NCI-H1417 (cell line): ENCODE measurements at regions not wholly inside any gene's neighbourhood (a gene's known extent, or its start where the extent isn't known, plus 50 kb on each side); places are given as distances from the start of the nearest gene placed in this dataset.

ENCODE experiments used
- DNase-seq, 3 experiments: peaks; one replicate each; lab custom pipeline; 2025; lab: John Stamatoyannopoulos, UW

- no peak for DNase-seq
Observed at GRCh38 chr20:60636417-60636816, 615.6 kb upstream of the CDH4 start.

DNA sequence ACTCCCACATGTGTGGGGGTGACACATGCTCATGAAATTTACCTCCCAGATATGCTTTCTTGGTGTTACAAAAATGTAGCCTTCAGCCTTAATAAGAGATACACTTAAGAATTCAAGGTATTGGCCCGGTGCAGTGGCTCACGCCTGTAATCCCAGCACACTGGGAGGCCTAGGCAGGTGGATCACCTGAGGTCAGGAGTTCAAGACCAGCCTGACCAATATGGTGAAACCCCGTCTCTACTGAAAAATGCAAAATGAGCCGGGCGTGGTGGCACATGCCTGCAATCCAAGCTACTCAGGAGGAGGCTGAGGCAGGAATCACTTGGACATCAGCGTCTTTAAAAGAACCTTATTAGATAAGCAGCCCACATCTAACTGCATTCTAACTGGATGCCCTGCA lies 614.3 kb upstream of the CDH4 start:
- no peak for DNase-seq

GRCh38 chr20:60638430-60639098 lies 613.5 kb upstream of the CDH4 start:
- no peak for DNase-seq

DNA sequence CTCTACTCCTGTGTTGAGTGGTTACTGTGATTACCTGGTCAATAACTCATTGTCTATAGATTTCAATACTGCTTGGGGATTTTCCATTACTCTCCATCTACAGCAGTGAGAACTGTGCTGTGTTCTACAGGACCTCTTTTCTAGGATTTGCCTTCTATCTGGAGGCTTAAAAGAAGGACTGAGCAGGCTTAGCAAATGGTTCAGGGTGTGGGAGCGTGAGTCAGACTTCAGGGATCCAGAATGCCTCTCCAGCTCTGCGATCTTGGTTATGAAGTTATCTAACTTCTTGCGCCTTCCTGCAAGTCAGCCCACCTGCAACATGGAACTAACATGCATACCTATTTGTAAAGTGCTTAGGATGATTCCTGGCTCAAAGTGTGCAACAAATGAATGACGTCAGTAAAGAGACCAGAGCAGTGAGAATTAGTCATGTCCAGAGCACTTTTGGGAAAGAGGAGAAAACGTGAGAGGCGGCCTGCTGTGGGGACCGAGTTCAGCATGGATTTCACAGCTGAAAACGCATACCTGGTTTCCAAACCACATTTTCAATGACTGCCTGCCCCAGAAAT lies 610.1 kb upstream of the CDH4 start:
- DNase-seq = no peak

DNA sequence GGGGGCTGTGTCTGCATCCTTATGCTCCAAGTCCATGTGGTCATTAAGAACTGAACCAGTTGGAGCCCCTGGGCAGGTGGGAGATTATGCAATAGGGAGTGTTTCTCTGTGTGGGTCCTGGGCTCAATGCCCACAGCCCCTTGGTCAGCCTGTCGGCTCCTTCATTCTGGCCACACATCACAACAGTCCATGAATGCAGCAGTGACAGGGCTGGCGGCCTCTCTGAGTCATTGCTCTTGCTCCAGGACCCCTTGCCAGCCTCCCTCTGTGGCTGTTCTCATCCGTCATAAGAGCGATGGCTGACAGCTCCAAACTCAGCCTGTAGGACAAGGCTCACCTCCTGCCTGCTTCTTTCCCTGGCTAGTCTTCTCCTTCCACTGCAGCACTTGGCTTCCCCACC lies 609.5 kb upstream of the CDH4 start:
- DNase-seq = no peak

DNA sequence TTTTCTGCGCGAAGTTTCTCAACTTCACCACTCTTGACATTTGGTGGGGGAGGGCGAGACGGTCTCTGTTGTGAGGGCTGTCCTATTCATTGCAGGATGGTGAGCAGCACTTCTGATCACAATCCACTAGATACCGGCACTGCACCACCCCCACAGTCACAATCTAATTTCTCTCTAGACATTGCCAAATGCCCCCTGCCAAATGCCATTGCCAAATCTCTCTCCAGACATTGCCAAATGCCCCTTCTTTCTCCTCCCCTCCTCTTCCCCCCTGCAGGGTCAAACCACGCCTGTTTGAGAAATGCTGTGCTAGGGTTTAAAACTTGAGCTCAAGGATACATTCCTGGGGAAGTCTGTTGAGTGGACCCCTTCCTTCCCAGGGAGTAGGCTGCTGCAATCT lies 603.5 kb upstream of the CDH4 start:
- DNase-seq = no peak

DNA sequence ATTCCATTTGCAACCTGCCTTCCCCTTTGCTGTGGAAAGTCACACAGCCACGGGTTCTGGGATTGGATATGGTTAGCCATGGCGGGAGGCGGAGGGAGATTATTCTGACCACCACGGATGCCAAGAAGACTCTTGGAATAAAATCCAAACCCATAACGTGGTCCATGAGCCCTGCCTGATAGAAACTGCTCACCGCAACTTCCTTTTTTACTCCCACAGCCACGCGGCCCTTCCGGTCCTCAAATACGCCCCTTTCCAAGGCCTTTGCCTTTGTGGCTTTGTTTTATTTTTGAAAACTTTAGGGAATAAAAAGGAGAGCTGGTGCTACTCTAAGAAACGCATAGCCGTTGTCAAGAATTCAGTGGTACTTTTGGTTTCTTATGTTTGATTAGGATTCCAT lies 602.5 kb upstream of the CDH4 start:
- DNase-seq = no peak

DNA sequence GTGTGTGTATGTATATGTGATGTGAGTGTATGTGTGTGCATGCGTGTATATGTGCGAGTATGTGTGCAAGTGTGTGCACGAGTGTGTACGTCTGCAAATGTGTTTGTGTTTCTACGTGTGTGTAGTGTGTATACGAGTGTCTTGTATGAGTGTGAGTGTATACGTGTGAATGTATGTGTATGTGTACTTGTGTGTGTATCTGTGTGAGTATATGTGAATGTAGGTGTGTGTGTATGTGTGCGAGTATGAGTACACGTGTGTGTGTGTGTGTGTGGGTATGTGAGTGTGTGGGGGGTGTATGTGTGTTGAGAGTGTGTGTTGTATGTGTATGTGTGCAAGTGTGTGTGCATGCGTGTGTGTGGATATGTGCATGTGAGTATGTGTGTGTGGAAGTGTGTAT lies 602.0 kb upstream of the CDH4 start:
- no peak for DNase-seq

GRCh38 chr20:60652046-60652445 lies 600.0 kb upstream of the CDH4 start:
- no peak for DNase-seq

- no peak for DNase-seq
Observed at GRCh38 chr20:60652615-60653014, 599.4 kb upstream of the CDH4 start.

GRCh38 chr20:60653111-60653845 lies 598.8 kb upstream of the CDH4 start:
- peak in 1 of 3 experiments; percentile 27 for DNase-seq

DNA sequence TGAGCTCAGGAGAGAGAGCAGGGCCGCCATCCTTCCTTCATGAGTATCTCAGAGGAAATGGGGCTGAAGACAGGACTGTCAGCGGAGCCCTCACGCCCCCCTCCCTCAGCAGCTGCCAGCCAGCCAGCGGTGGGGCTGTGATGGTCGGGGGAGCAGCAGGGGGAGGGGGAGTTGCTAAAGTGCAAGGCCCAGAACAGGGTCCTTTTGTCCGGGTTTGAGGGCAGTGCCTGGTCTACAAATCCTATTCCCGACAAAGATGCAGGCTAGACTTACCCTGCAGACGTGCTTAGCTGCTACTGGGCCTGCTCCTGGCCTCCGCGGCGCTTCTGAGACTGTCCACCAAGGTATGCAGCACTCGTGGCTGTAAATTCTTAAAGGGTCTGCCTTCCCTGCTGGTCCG lies 593.4 kb upstream of the CDH4 start:
- no peak for DNase-seq

GRCh38 chr20:60659240-60659639 lies 592.8 kb upstream of the CDH4 start:
- no peak for DNase-seq

DNA sequence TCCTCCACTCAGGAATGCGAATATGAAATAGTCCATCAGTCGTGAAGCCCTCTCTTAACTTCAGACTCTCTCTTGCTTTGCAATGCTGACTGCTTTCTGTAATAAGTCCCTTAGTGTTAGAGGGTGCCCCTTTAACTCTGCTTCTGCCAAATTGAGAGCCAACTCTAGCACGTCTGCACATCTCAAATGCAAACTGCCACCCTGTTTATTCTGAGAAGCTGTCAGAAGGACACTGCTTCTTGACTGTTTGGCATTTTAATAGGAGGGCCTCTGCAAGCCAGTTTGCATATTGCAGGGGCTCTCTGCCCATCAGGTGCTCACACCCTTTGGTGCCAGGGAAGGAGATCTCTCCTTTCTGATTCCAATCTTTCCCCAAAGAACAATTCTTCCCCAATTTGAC lies 589.8 kb upstream of the CDH4 start:
- no peak for DNase-seq

GRCh38 chr20:60664106-60664505 lies 588.0 kb upstream of the CDH4 start:
- DNase-seq = no peak

GRCh38 chr20:60667641-60668040 lies 584.4 kb upstream of the CDH4 start:
- DNase-seq = no peak

DNA sequence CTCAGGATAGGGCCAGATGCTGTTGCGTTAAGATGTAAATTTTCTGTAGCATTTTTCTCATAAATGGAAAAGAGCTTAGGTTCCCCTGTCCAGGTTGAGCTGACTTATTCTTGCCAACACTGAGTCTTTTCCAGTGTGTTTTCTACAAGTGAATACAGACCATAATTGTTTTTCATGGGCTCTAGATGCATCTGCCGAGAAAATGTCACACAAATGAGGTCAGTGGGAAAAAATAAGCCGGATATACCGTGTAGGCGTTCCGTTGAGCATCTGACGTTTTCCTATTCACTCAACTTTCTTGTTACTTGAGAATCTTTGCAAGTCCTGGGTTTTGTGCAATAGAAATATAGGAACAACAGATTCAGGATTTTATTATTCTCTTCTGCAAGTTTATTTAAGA lies 582.9 kb upstream of the CDH4 start:
- no peak for DNase-seq

GRCh38 chr20:60676011-60676410 lies 576.0 kb upstream of the CDH4 start:
- no peak for DNase-seq

GRCh38 chr20:60677819-60678218 lies 574.2 kb upstream of the CDH4 start:
- DNase-seq = no peak

DNA sequence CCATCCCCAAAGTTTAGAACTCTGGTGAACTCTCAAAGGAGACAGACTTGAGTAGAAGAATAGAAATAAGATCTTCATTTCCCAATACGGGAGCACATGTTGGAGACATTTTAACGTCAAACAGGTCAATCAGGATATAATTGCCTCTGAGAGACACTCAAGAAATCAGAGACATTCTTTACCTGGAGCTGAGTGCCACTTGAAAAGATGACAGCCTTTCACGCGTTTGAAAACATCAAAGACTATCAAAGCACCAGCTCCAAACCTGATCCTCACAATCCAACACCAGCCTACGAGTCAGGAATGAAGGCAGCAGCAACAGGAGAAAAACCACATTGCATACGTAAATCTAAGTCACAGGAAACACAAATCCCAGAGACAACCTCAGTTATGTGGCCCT lies 571.5 kb upstream of the CDH4 start:
- DNase-seq = peak; percentile 19 to 98 (median 80)

DNA sequence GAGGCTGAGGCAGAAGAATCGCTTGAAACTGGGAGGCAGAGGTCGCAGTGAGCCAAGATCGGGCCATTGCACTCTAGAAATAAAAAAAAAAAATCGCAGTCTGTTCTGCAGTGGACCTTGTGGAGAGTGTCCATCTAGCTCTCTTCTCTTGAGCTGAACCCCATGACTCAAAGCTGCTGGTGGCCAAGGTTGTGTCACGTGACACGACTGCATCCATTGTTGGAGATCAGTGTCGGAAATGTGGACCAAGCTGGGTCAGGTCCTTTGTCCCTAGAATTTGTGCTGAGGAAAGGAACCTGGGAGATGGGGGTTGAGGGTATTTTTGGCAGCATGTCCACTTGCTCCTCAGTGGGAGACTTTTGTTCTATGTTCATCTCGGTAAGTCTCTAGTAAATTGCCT lies 564.8 kb upstream of the CDH4 start:
- DNase-seq = no peak

- DNase-seq = peak in 1 of 3 experiments; percentile 21
Observed at GRCh38 chr20:60690771-60691170, 561.3 kb upstream of the CDH4 start.

- no peak for DNase-seq
Observed at GRCh38 chr20:60691966-60692615, 560.0 kb upstream of the CDH4 start.
